ENCODE measurements at regions not wholly inside any gene's neighbourhood (a gene's known extent, or its start where the extent isn't known, plus 50 kb on each side); places are given as distances from the start of the nearest gene placed in this dataset.

GRCh38 chr4:156595041-156595440 is 376.6 kb downstream of the PDGFC start:
- TF ChIP-seq, protein P1, sequence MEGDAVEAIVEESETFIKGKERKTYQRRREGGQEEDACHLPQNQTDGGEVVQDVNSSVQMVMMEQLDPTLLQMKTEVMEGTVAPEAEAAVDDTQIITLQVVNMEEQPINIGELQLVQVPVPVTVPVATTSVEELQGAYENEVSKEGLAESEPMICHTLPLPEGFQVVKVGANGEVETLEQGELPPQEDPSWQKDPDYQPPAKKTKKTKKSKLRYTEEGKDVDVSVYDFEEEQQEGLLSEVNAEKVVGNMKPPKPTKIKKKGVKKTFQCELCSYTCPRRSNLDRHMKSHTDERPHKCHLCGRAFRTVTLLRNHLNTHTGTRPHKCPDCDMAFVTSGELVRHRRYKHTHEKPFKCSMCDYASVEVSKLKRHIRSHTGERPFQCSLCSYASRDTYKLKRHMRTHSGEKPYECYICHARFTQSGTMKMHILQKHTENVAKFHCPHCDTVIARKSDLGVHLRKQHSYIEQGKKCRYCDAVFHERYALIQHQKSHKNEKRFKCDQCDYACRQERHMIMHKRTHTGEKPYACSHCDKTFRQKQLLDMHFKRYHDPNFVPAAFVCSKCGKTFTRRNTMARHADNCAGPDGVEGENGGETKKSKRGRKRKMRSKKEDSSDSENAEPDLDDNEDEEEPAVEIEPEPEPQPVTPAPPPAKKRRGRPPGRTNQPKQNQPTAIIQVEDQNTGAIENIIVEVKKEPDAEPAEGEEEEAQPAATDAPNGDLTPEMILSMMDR (IDR thresholded peaks at IDR 0.05): no peak
- TF ChIP-seq EP300 (IDR thresholded peaks at IDR 0.05) (no peak), POLR2A (IDR thresholded peaks at IDR 0.05) (no peak), POLR2AphosphoS5 (IDR thresholded peaks at IDR 0.05) (no peak)

Measured in gastroesophageal sphincter (tissue), 3 donors.